Mesenchymal stem cell (in vitro differentiated cells and primary cell): ENCODE measurements at regions not wholly inside any gene's neighbourhood (a gene's known extent, or its start where the extent isn't known, plus 50 kb on each side); places are given as distances from the start of the nearest gene placed in this dataset.

Source experiments
- DNase-seq: peaks from one replicate; pipeline ENCODE4 v3.0.0-alpha.2; 2013
- H2AFZ ChIP-seq: one replicate; pipeline ENCODE4 v1.6.1; 2013; ENCODE audit warnings: low read depth, mild to moderate bottlenecking, control low read depth, inconsistent platforms, low read length, moderate library complexity
- H2AK5ac ChIP-seq: 2 replicates; pipeline ENCODE4 v1.6.1; 2013; ENCODE audit warnings: low read length, moderate library complexity, mild to moderate bottlenecking, inconsistent platforms; ENCODE audit not compliant: severe bottlenecking
- H2BK120ac ChIP-seq: one replicate; pipeline ENCODE4 v1.6.1; 2013; ENCODE audit warnings: low read depth, mild to moderate bottlenecking, inconsistent platforms, low read length, moderate library complexity
- H2BK12ac ChIP-seq, 2 experiments: one replicate each; pipeline ENCODE4 v1.6.1; 2013; ENCODE audit warnings: inconsistent platforms in 2 of 2, low read length in 2 of 2, mild to moderate bottlenecking in 2 of 2, moderate library complexity in 2 of 2, control low read depth in 1 of 2
- H2BK15ac ChIP-seq: one replicate; pipeline ENCODE4 v1.6.1; 2013; ENCODE audit warnings: mild to moderate bottlenecking, low read depth, inconsistent platforms; ENCODE audit not compliant: poor library complexity, severe bottlenecking
- H2BK5ac ChIP-seq: 2 replicates; pipeline ENCODE4 v1.6.1; 2013; ENCODE audit warnings: low read depth, mild to moderate bottlenecking, low read length, control low read depth, inconsistent platforms; ENCODE audit not compliant: poor library complexity, severe bottlenecking
- H3K14ac ChIP-seq, 2 experiments: one replicate each; pipeline ENCODE4 v1.6.1; 2013; ENCODE audit warnings: inconsistent platforms in 2 of 2, low read length in 2 of 2, control low read depth in 1 of 2, mild to moderate bottlenecking in 1 of 2, moderate library complexity in 1 of 2
- H3K18ac ChIP-seq, 2 experiments: one replicate each; pipeline ENCODE4 v1.6.1; 2013; ENCODE audit warnings: inconsistent platforms in 2 of 2, low read length in 2 of 2, control low read depth in 1 of 2, low read depth in 1 of 2, mild to moderate bottlenecking in 1 of 2
- H3K23ac ChIP-seq, 2 experiments: one replicate each; pipeline ENCODE4 v1.6.1; 2013; ENCODE audit warnings: inconsistent platforms in 2 of 2, low read length in 2 of 2, mild to moderate bottlenecking in 2 of 2, moderate library complexity in 2 of 2, control low read depth in 1 of 2
- H3K27ac ChIP-seq: 2 replicates; pipeline ENCODE4 v1.5.1; 2013; ENCODE audit warnings: mild to moderate bottlenecking, moderate library complexity, low read length, control low read depth, inconsistent platforms; ENCODE audit not compliant: poor library complexity, severe bottlenecking
- H3K27me3 ChIP-seq, 2 experiments: 2 replicates each; pipeline versions ENCODE4 v1.6.1 to v1.7.0; 2013; ENCODE audit warnings: low read length in 2 of 2, mild to moderate bottlenecking in 2 of 2, moderate library complexity in 2 of 2, control low read depth in 1 of 2, inconsistent platforms in 1 of 2; ENCODE audit not compliant: control insufficient read depth in 1 of 2, insufficient read depth in 1 of 2
- H3K36me3 ChIP-seq, 2 experiments: 2 replicates each; pipeline versions ENCODE4 v1.6.1 to v1.7.0; 2013; ENCODE audit warnings: low read length in 2 of 2, control low read depth in 1 of 2, inconsistent platforms in 1 of 2, low read depth in 1 of 2, mild to moderate bottlenecking in 1 of 2; ENCODE audit not compliant: insufficient read depth in 2 of 2, control insufficient read depth in 1 of 2
- H3K4ac ChIP-seq, 2 experiments: one replicate each; pipeline ENCODE4 v1.6.1; 2013; ENCODE audit warnings: inconsistent platforms in 2 of 2, low read length in 2 of 2, mild to moderate bottlenecking in 2 of 2, moderate library complexity in 2 of 2, control low read depth in 1 of 2, low read depth in 1 of 2
- H3K4me1 ChIP-seq: 2 replicates; pipeline ENCODE4 v1.6.1; 2013; ENCODE audit warnings: low read depth, low read length, control low read depth; ENCODE audit not compliant: control insufficient read depth, insufficient read depth
- H3K4me2 ChIP-seq: 2 replicates; pipeline ENCODE4 v1.6.1; 2013; ENCODE audit warnings: low read length, mild to moderate bottlenecking, inconsistent platforms; ENCODE audit not compliant: poor library complexity, severe bottlenecking
- H3K4me3 ChIP-seq, 2 experiments: 2 replicates each; pipeline versions ENCODE4 v1.5.1 to v1.7.0; 2013; ENCODE audit warnings: low read length in 2 of 2, mild to moderate bottlenecking in 2 of 2, control low read depth in 1 of 2, low read depth in 1 of 2; ENCODE audit not compliant: insufficient read depth in 1 of 2
- H3K79me1 ChIP-seq: replicated peaks from 2 replicates; pipeline ENCODE4 v1.6.1; 2013; ENCODE audit warnings: mild to moderate bottlenecking, control low read depth, low read length, inconsistent platforms; ENCODE audit not compliant: poor library complexity, severe bottlenecking
- H3K9ac ChIP-seq: 2 replicates; pipeline ENCODE4 v1.7.0; 2013; ENCODE audit warnings: mild to moderate bottlenecking, low read length, moderate library complexity
- H3K9me3 ChIP-seq: 2 replicates; pipeline ENCODE4 v1.7.0; 2013; ENCODE audit warnings: mild to moderate bottlenecking, low read length; ENCODE audit not compliant: control insufficient read depth
- H4K8ac ChIP-seq: one replicate; pipeline ENCODE4 v1.6.1; 2013; ENCODE audit warnings: inconsistent platforms, mild to moderate bottlenecking, low read length, moderate library complexity
- H4K91ac ChIP-seq: one replicate; pipeline ENCODE4 v1.6.1; 2013; ENCODE audit warnings: mild to moderate bottlenecking, low read length, inconsistent platforms
- WGBS: methylation state at CpG from one replicate; pipeline ENCODE4 v1.1.7; 2013; ENCODE audit warnings: mixed read lengths; 5-methylcytosine and 5-hydroxymethylcytosine counted together

- Histone ChIP-seq H3K4ac (peak overlapping the region; percentile 46 to 47), H2BK120ac (no peak overlapping the region), H2BK5ac (no peak overlapping the region), H3K36me3 (no peaks in the 10 kb centered on the region), H3K4me3 (peak overlapping the region; percentile 70 to 78), H3K4me2 (peak overlapping the region; percentile 84), H2BK12ac (peak overlapping the region; percentile 21 to 74), H2AFZ (peak overlapping the region; percentile 83), H4K91ac (peak overlapping the region; percentile 35), H3K23ac (peak overlapping the region in 1 of 2 experiments; percentile 98), H3K27ac (no peak overlapping the region), H3K79me1 (no peaks in the 10 kb centered on the region), H3K4me1 (peaks cover 13% of the 10 kb centered on the region), H3K27me3 (peaks cover 0 to 21% of the 10 kb centered on the region in 2 experiments), H2BK15ac (no peak overlapping the region), H4K8ac (peak overlapping the region; percentile 71), H3K14ac (peak overlapping the region in 1 of 2 experiments; percentile 11), H3K9ac (peak overlapping the region; percentile 81), H3K18ac (peak overlapping the region; percentile 0 to 81), H3K9me3 (no peaks in the 10 kb centered on the region), H2AK5ac (no peak overlapping the region)
- DNase-seq = peak; percentile 42
- under 1% methylated on average over 33 of the region's 35 CpGs for WGBS
Measured at GRCh38 chr18:34977838-34978532, 63.2 kb upstream of the MAPRE2 start.

GRCh38 chr18:34978533-34978893, 62.7 kb upstream of the MAPRE2 start:
- Histone ChIP-seq H2BK120ac (peak overlapping the region; percentile 24), H3K27ac (peak overlapping the region; percentile 78), H2BK5ac (no peak overlapping the region), H3K4me3 (peak overlapping the region in 1 of 2 experiments; percentile 78), H3K4ac (no peak overlapping the region), H3K4me1 (peaks cover 13% of the 10 kb centered on the region), H4K91ac (no peak overlapping the region), H3K27me3 (peaks cover 0 to 21% of the 10 kb centered on the region in 2 experiments), H3K9ac (peak overlapping the region; percentile 81), H3K14ac (no peak overlapping the region), H2AFZ (no peak overlapping the region), H2BK15ac (no peak overlapping the region), H3K36me3 (no peaks in the 10 kb centered on the region), H3K23ac (no peak overlapping the region), H3K4me2 (peak overlapping the region; percentile 84), H3K9me3 (no peaks in the 10 kb centered on the region), H3K18ac (peak overlapping the region; percentile 0 to 1), H2BK12ac (no peak overlapping the region), H4K8ac (no peak overlapping the region), H3K79me1 (no peaks in the 10 kb centered on the region), H2AK5ac (no peak overlapping the region)
- 3% methylated on average over 5 of the region's 5 CpGs for WGBS
- no peak for DNase-seq

GRCh38 chr18:34978953-34979608, 62.1 kb upstream of the MAPRE2 start:
- Histone ChIP-seq H3K4me2 (peak overlapping the region; percentile 84), H2AFZ (peak overlapping the region; percentile 18), H2AK5ac (no peak overlapping the region), H3K23ac (no peak overlapping the region), H2BK12ac (no peak overlapping the region), H2BK5ac (no peak overlapping the region), H2BK120ac (no peak overlapping the region), H4K91ac (no peak overlapping the region), H3K36me3 (no peaks in the 10 kb centered on the region), H3K4ac (no peak overlapping the region), H3K79me1 (no peaks in the 10 kb centered on the region), H3K4me3 (peak overlapping the region in 1 of 2 experiments; percentile 78), H3K27ac (peak overlapping the region; percentile 78), H3K9ac (peak overlapping the region; percentile 81), H2BK15ac (no peak overlapping the region), H3K9me3 (no peaks in the 10 kb centered on the region), H3K27me3 (peaks cover 0 to 19% of the 10 kb centered on the region in 2 experiments), H3K14ac (no peak overlapping the region), H4K8ac (no peak overlapping the region), H3K18ac (peak overlapping the region; percentile 28 to 58), H3K4me1 (peaks cover 13% of the 10 kb centered on the region)
- DNase-seq = peak; percentile 99
- 0% methylated on average over 9 of the region's 9 CpGs for WGBS

- no peak overlapping the region for H4K91ac ChIP-seq
- no peak overlapping the region for H3K14ac ChIP-seq
- H3K4ac ChIP-seq = no peak overlapping the region
- no peak overlapping the region for H2AFZ ChIP-seq
- no CpG with 5 or more reads among the region's 2 CpGs for WGBS
- H2AK5ac ChIP-seq = no peak overlapping the region
- H3K79me1 ChIP-seq = no peaks in the 10 kb centered on the region
- H2BK12ac ChIP-seq = no peak overlapping the region
- no peak for DNase-seq
- no peak overlapping the region for H3K18ac ChIP-seq
- H3K4me1 ChIP-seq = peaks cover 12% of the 10 kb centered on the region
- no peak overlapping the region for H3K9ac ChIP-seq
- H3K4me3 ChIP-seq = no peak overlapping the region
- no peak overlapping the region for H3K4me2 ChIP-seq
- H4K8ac ChIP-seq = no peak overlapping the region
- H3K27ac ChIP-seq = no peak overlapping the region
- no peak overlapping the region for H2BK120ac ChIP-seq
- H3K36me3 ChIP-seq = no peaks in the 10 kb centered on the region
- H2BK15ac ChIP-seq = no peak overlapping the region
- H2BK5ac ChIP-seq = no peak overlapping the region
- no peak overlapping the region for H3K23ac ChIP-seq
- H3K9me3 ChIP-seq = no peaks in the 10 kb centered on the region
- H3K27me3 ChIP-seq = peaks cover 0 to 1% of the 10 kb centered on the region in 2 experiments
Measured at GRCh38 chr18:34981487-34981886, 59.7 kb upstream of the MAPRE2 start.
